ENCODE measurements at regions not wholly inside any gene's neighbourhood (a gene's known extent, or its start where the extent isn't known, plus 50 kb on each side); places are given as distances from the start of the nearest gene placed in this dataset.
"Not testable (repeated sequence)": the region's sequence is repeated elsewhere in the genome, so short reads cannot be mapped to it uniquely, and the experiment has no call there.

DNA sequence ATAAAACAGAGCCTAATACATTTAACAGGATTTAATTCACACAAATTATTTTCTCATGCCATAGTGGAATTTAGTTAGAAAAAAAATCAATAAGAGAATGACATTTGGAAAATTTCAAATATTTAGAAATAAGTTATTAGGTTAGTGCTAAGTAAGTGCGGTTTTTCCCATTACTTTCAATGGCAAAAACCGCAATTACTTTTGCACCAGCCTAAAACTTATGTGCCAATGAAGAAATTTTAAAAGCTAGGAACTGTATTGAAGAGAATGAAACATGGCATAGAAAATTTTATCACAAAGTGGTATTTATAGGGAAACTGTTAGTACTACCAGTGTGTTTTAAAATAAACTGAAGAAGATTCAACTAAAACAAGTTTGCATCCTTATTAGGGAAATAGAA, 228.3 kb upstream of the FKBP1C start:
- no peak for DNase-seq (ENCODE audit: low read depth in 1 of 2, low spot score in 1 of 2)
- no peak overlapping the region for H3K27ac ChIP-seq (replicated peaks)
- H3K4me3 ChIP-seq (replicated peaks; ENCODE audit: insufficient read depth, low read length): no peak overlapping the region
- H3K27me3 ChIP-seq (ENCODE audit: insufficient read depth, poor library complexity, severe bottlenecking): no peaks in the 10 kb centered on the region
- TF ChIP-seq, protein P1, sequence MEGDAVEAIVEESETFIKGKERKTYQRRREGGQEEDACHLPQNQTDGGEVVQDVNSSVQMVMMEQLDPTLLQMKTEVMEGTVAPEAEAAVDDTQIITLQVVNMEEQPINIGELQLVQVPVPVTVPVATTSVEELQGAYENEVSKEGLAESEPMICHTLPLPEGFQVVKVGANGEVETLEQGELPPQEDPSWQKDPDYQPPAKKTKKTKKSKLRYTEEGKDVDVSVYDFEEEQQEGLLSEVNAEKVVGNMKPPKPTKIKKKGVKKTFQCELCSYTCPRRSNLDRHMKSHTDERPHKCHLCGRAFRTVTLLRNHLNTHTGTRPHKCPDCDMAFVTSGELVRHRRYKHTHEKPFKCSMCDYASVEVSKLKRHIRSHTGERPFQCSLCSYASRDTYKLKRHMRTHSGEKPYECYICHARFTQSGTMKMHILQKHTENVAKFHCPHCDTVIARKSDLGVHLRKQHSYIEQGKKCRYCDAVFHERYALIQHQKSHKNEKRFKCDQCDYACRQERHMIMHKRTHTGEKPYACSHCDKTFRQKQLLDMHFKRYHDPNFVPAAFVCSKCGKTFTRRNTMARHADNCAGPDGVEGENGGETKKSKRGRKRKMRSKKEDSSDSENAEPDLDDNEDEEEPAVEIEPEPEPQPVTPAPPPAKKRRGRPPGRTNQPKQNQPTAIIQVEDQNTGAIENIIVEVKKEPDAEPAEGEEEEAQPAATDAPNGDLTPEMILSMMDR (IDR thresholded peaks at IDR 0.05; ENCODE audit: insufficient read depth, low read length): no peak
- TF ChIP-seq SPI1 (IDR thresholded peaks at IDR 0.05; ENCODE audit: borderline replicate concordance, low read depth) (no peak), GABPA (IDR thresholded peaks at IDR 0.05; ENCODE audit: low read depth) (no peak), POLR2AphosphoS5 (IDR thresholded peaks at IDR 0.05; ENCODE audit: low read depth) (no peak)
- TF ChIP-seq, protein P2, sequence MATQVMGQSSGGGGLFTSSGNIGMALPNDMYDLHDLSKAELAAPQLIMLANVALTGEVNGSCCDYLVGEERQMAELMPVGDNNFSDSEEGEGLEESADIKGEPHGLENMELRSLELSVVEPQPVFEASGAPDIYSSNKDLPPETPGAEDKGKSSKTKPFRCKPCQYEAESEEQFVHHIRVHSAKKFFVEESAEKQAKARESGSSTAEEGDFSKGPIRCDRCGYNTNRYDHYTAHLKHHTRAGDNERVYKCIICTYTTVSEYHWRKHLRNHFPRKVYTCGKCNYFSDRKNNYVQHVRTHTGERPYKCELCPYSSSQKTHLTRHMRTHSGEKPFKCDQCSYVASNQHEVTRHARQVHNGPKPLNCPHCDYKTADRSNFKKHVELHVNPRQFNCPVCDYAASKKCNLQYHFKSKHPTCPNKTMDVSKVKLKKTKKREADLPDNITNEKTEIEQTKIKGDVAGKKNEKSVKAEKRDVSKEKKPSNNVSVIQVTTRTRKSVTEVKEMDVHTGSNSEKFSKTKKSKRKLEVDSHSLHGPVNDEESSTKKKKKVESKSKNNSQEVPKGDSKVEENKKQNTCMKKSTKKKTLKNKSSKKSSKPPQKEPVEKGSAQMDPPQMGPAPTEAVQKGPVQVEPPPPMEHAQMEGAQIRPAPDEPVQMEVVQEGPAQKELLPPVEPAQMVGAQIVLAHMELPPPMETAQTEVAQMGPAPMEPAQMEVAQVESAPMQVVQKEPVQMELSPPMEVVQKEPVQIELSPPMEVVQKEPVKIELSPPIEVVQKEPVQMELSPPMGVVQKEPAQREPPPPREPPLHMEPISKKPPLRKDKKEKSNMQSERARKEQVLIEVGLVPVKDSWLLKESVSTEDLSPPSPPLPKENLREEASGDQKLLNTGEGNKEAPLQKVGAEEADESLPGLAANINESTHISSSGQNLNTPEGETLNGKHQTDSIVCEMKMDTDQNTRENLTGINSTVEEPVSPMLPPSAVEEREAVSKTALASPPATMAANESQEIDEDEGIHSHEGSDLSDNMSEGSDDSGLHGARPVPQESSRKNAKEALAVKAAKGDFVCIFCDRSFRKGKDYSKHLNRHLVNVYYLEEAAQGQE (IDR thresholded peaks at IDR 0.05; ENCODE audit: insufficient replicate concordance, low read depth): no peak

DNA sequence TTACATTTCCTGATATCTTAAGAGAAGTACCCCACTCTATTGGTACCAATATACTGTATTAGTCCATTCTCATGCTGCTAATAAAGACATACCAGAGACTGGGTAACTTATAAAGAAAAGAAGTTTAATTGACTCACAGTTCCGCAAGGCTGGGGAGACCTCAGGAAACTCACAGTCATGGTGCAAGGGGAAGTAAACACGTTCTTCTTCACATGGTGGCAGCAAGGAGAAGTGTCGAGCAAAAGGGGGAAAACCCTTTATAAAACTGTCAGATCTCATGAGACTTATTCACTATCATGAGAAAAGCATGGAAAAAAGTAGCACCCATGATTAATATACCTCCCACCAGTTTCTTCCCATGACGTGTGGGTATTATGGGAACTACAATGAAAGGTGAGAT, 219.6 kb upstream of the FKBP1C start:
- peak overlapping the region; percentile 47 for H3K27ac ChIP-seq (replicated peaks)
- TF ChIP-seq SPI1 (IDR thresholded peaks at IDR 0.05; ENCODE audit: borderline replicate concordance, low read depth): peak; percentile 38; the same call in 1 of the 2 replicates
- not testable (repeated sequence) for H3K27me3 ChIP-seq (ENCODE audit: insufficient read depth, poor library complexity, severe bottlenecking); H3K4me3 ChIP-seq (replicated peaks; ENCODE audit: insufficient read depth, low read length)
- peak in 1 of 2 experiments; percentile 66 for DNase-seq (ENCODE audit: low read depth in 1 of 2, low spot score in 1 of 2)

DNA sequence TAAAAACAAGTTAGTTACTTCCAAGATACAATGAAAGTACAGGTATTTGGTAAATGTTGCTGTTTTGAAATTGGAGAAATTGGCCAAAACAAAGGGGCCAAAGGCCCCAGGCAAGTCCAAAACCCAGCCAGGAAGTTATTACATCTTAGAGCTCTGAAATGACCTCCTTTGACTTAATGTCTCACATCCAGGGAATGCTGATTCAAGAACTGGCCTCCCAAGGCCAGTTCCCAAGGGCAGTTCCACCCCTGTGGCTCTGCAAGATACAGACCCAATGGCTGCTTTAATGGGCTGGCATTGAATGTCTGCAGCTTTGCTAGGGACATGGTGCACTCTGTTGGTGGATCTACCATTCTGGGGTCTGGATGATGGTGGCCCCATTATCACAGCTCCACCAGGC, 217.3 kb upstream of the FKBP1C start:
- TF ChIP-seq POLR2AphosphoS5 (IDR thresholded peaks at IDR 0.05; ENCODE audit: low read depth) (no peak), GABPA (IDR thresholded peaks at IDR 0.05; ENCODE audit: low read depth) (no peak), SPI1 (IDR thresholded peaks at IDR 0.05; ENCODE audit: borderline replicate concordance, low read depth) (no peak)
- TF ChIP-seq, protein P1 (IDR thresholded peaks at IDR 0.05; ENCODE audit: insufficient read depth, low read length): no peak
- TF ChIP-seq, protein P2 (IDR thresholded peaks at IDR 0.05; ENCODE audit: insufficient replicate concordance, low read depth): no peak
- DNase-seq (ENCODE audit: low read depth in 1 of 2, low spot score in 1 of 2): no peak
- Histone ChIP-seq H3K4me3 (replicated peaks; ENCODE audit: insufficient read depth, low read length) (no peak overlapping the region), H3K27ac (replicated peaks) (no peak overlapping the region), H3K27me3 (ENCODE audit: insufficient read depth, poor library complexity, severe bottlenecking) (no peaks in the 10 kb centered on the region)

DNA sequence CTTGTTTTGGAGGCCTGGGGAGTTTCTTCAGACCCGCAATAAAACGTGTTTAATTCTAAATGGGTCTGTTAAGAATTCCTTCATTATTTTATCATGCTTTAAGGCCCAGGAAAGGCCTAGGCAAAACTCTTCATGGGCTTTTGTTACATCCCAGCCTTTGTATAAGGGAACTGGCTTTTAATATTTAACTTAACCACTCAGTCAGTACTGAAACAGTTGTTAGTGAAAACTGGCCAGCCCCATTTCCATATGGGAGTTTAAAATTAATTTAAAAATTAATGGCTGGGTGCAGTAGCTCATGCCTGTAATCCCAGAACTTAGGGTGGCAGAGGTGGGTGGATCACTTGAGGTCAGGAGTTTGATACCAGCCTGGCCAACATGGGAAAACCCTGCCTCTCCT, 213.2 kb upstream of the FKBP1C start:
- Histone ChIP-seq H3K4me3 (replicated peaks; ENCODE audit: insufficient read depth, low read length) (no peak overlapping the region), H3K27ac (replicated peaks) (no peak overlapping the region), H3K27me3 (ENCODE audit: insufficient read depth, poor library complexity, severe bottlenecking) (no peaks in the 10 kb centered on the region)
- TF ChIP-seq SPI1 (IDR thresholded peaks at IDR 0.05; ENCODE audit: borderline replicate concordance, low read depth) (no peak), GABPA (IDR thresholded peaks at IDR 0.05; ENCODE audit: low read depth) (no peak), POLR2AphosphoS5 (IDR thresholded peaks at IDR 0.05; ENCODE audit: low read depth) (no peak)
- TF ChIP-seq, protein P2 (IDR thresholded peaks at IDR 0.05; ENCODE audit: insufficient replicate concordance, low read depth): no peak
- TF ChIP-seq, protein P1 (IDR thresholded peaks at IDR 0.05; ENCODE audit: insufficient read depth, low read length): no peak
- DNase-seq (ENCODE audit: low read depth in 1 of 2, low spot score in 1 of 2): no peak

DNA sequence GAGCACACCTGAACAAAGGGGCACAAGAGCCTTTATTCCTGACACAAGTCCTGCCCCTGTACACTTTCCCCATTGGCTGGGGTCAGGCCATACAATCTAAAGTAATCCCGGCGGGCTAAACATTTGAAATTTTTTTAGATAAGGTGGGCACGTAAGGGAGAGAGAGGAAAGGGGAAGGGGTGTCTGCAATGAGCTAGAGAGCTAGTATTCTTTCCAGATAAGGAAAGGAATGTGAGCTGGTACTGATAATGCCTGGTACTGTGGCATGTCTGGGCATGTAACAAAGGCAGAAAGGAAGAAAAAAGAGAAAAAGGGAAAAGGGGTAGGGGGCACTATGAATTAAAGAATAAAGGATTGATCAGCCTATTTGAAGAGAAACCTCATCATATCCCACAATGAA, 212.0 kb upstream of the FKBP1C start:
- not testable (repeated sequence) for H3K27ac ChIP-seq (replicated peaks)

More for the DNA sequence above, 212.0 kb upstream of the FKBP1C start:
- DNase-seq (ENCODE audit: low read depth in 1 of 2, low spot score in 1 of 2); H3K4me3 ChIP-seq (replicated peaks; ENCODE audit: insufficient read depth, low read length); H3K27me3 ChIP-seq (ENCODE audit: insufficient read depth, poor library complexity, severe bottlenecking): not testable (repeated sequence)
